HEK293 (cell line): ENCODE measurements at regions not wholly inside any gene's neighbourhood (a gene's known extent, or its start where the extent isn't known, plus 50 kb on each side); places are given as distances from the start of the nearest gene placed in this dataset.

ENCODE experiments used
- CTCF ChIA-PET: fragments of 350-600 bp; formaldehyde crosslinking; extraction: SDS; loops from one replicate; lab custom pipeline; 2021; ENCODE audit warnings: antibody characterized with exemption; lab: Yijun Ruan, JAX
- POLR2A ChIA-PET: fragments of 300-600 bp; formaldehyde crosslinking; extraction: SDS; loops from one replicate; lab custom pipeline; 2020; ENCODE audit warnings: antibody characterized with exemption, inconsistent platforms; lab: Yijun Ruan, JAX
- H3K27ac ChIP-seq: fragments of 200-500 bp; sonication (Bioruptor generic); 2 replicates; pipeline ENCODE4 v1.5.1; 2014; ENCODE audit warnings: low read depth, low read length, control low read depth, inconsistent platforms; ENCODE audit errors: extremely low read depth
- H3K36me3 ChIP-seq, 2 experiments: fragments of 200-500 bp in 1 of 2; sonication (Bioruptor generic) in 1 of 2; 1 replicate in 1 of 2; 2 replicates in 1 of 2; pipeline ENCODE4 v1.5.1; 2014 to 2017; ENCODE audit warnings: inconsistent platforms in 2 of 2, low read length in 2 of 2; ENCODE audit not compliant: control insufficient read depth in 2 of 2, insufficient read depth in 1 of 2
- H3K4me1 ChIP-seq: fragments of 200-500 bp; sonication (Bioruptor generic); 2 replicates; pipeline ENCODE4 v1.5.1; 2014; ENCODE audit warnings: mild to moderate bottlenecking, low read length, inconsistent platforms; ENCODE audit not compliant: control insufficient read depth, insufficient read depth
- H3K4me3 ChIP-seq: 2 replicates; pipeline ENCODE4 v1.5.1; 2011; ENCODE audit warnings: low read depth, mild to moderate bottlenecking, control low read depth, low read length, moderate library complexity
- H3K9me3 ChIP-seq: fragments of 200-500 bp; sonication (Bioruptor generic); 2 replicates; pipeline ENCODE4 v1.5.1; 2014; ENCODE audit warnings: low read depth, low read length, inconsistent platforms; ENCODE audit not compliant: control insufficient read depth, insufficient read depth
- EGR2 ChIP-seq: fragments of 450-650 bp; formaldehyde crosslinking; IDR thresholded peaks from 2 replicates; pipeline ENCODE4 v1.5.1; 2016; ENCODE audit warnings: low read depth, missing biosample characterization, missing genetic modification characterization
- GLI2 ChIP-seq: fragments of 450-650 bp; formaldehyde crosslinking; IDR thresholded peaks from 2 replicates; pipeline ENCODE4; 2017; ENCODE audit warnings: missing biosample characterization, missing genetic modification characterization, low read depth, borderline replicate concordance
- GLI4 ChIP-seq: fragments of 450-650 bp; formaldehyde crosslinking; IDR thresholded peaks from 2 replicates; pipeline ENCODE4 v1.5.1; 2016; ENCODE audit warnings: missing biosample characterization, missing genetic modification characterization
- GLIS2 ChIP-seq: fragments of 450-650 bp; formaldehyde crosslinking; IDR thresholded peaks from 2 replicates; pipeline ENCODE4 v1.5.1; 2016; ENCODE audit warnings: missing biosample characterization, missing genetic modification characterization
- HOXC10 ChIP-seq: sonication (generic); formaldehyde crosslinking; IDR thresholded peaks from 2 replicates; pipeline ENCODE4 v1.8.1; 2023; ENCODE audit warnings: mild to moderate bottlenecking, missing genetic modification reagents
- REPIN1 ChIP-seq: fragments of 450-650 bp; formaldehyde crosslinking; IDR thresholded peaks from 2 replicates; pipeline ENCODE4 v1.5.1; 2017; ENCODE audit warnings: missing biosample characterization, missing genetic modification characterization, low read depth
- WT1 ChIP-seq: fragments of 450-650 bp; formaldehyde crosslinking; IDR thresholded peaks from 2 replicates; pipeline ENCODE4 v1.5.1; 2016; ENCODE audit warnings: missing biosample characterization, missing genetic modification characterization
- ZBTB20 ChIP-seq: fragments of 450-650 bp; formaldehyde crosslinking; IDR thresholded peaks from 2 replicates; pipeline ENCODE4 v1.5.1; 2016; ENCODE audit warnings: missing biosample characterization, missing genetic modification characterization
- ZBTB7A ChIP-seq: fragments of 450-650 bp; formaldehyde crosslinking; IDR thresholded peaks from 2 replicates; pipeline ENCODE4 v1.5.1; 2016; ENCODE audit warnings: low read depth, missing biosample characterization, missing genetic modification characterization
- ZBTB8A ChIP-seq: fragments of 450-650 bp; formaldehyde crosslinking; IDR thresholded peaks from 2 replicates; pipeline ENCODE4 v1.5.1; 2016; ENCODE audit warnings: missing biosample characterization, missing genetic modification characterization
- ZNF138 ChIP-seq: fragments of 450-650 bp; formaldehyde crosslinking; IDR thresholded peaks from 2 replicates; pipeline ENCODE4 v1.5.1; 2016; ENCODE audit warnings: missing biosample characterization, missing genetic modification characterization, borderline replicate concordance
- ZNF140 ChIP-seq: fragments of 450-650 bp; formaldehyde crosslinking; IDR thresholded peaks from 2 replicates; pipeline ENCODE4 v1.5.1; 2016; ENCODE audit warnings: missing biosample characterization, missing genetic modification characterization
- ZNF211 ChIP-seq: fragments of 450-650 bp; formaldehyde crosslinking; IDR thresholded peaks from 2 replicates; pipeline ENCODE4 v1.5.1; 2016; ENCODE audit warnings: low read depth, missing biosample characterization, missing genetic modification characterization
- ZNF214 ChIP-seq: fragments of 450-650 bp; formaldehyde crosslinking; IDR thresholded peaks from 2 replicates; pipeline ENCODE4 v1.5.1; 2017; ENCODE audit warnings: missing biosample characterization, mild to moderate bottlenecking, missing genetic modification characterization, borderline replicate concordance
- ZNF324 ChIP-seq: fragments of 450-650 bp; formaldehyde crosslinking; IDR thresholded peaks from 2 replicates; pipeline ENCODE4 v1.5.1; 2016; ENCODE audit warnings: missing biosample characterization, missing genetic modification characterization
- ZNF510 ChIP-seq: fragments of 450-650 bp; formaldehyde crosslinking; IDR thresholded peaks from 2 replicates; pipeline ENCODE4 v1.5.1; 2018; ENCODE audit warnings: mild to moderate bottlenecking, missing genetic modification characterization, missing biosample characterization; ENCODE audit not compliant: insufficient replicate concordance
- ZNF544 ChIP-seq: fragments of 450-650 bp; formaldehyde crosslinking; IDR thresholded peaks from 2 replicates; pipeline ENCODE4 v1.5.0; 2017; ENCODE audit warnings: missing biosample characterization, missing genetic modification characterization
- ZNF624 ChIP-seq: fragments of 450-650 bp; formaldehyde crosslinking; IDR thresholded peaks from 2 replicates; pipeline ENCODE4 v1.5.1; 2017; ENCODE audit warnings: missing biosample characterization, missing genetic modification characterization
- ZNF76 ChIP-seq: fragments of 450-650 bp; formaldehyde crosslinking; IDR thresholded peaks from 2 replicates; pipeline ENCODE4; 2016; ENCODE audit warnings: low read depth, missing biosample characterization, missing genetic modification characterization, borderline replicate concordance
- ZNF777 ChIP-seq: fragments of 450-650 bp; formaldehyde crosslinking; IDR thresholded peaks from 2 replicates; pipeline ENCODE4 v1.5.1; 2017; ENCODE audit warnings: missing biosample characterization, missing genetic modification characterization, borderline replicate concordance
- ZNF792 ChIP-seq: fragments of 450-650 bp; formaldehyde crosslinking; IDR thresholded peaks from 2 replicates; pipeline ENCODE4 v1.5.1; 2016; ENCODE audit warnings: missing biosample characterization, missing genetic modification characterization
- ZNF830 ChIP-seq: fragments of 450-650 bp; IDR thresholded peaks from 2 replicates; pipeline ENCODE4 v1.5.0; 2018; ENCODE audit warnings: missing biosample characterization, missing genetic modification characterization, low read depth, mild to moderate bottlenecking, moderate library complexity
- TF ChIP-seq, protein P1 (sequence below): fragments of 450-650 bp; formaldehyde crosslinking; IDR thresholded peaks from 2 replicates; pipeline ENCODE4 v1.5.1; 2016; ENCODE audit warnings: missing biosample characterization, missing genetic modification characterization
- TF ChIP-seq, protein P2 (sequence below): fragments of 450-650 bp; IDR thresholded peaks from 2 replicates; pipeline ENCODE4 v1.5.1; 2018; ENCODE audit warnings: missing biosample characterization, mild to moderate bottlenecking, missing genetic modification characterization
- TF ChIP-seq, protein P3 (sequence below): fragments of 450-650 bp; formaldehyde crosslinking; IDR thresholded peaks from 2 replicates; pipeline ENCODE4 v1.5.1; 2016; ENCODE audit warnings: missing biosample characterization, missing genetic modification characterization
- TF ChIP-seq, protein P4 (sequence below): fragments of 450-650 bp; formaldehyde crosslinking; IDR thresholded peaks from 2 replicates; pipeline ENCODE4 v1.5.1; 2016; ENCODE audit warnings: missing biosample characterization, missing genetic modification characterization

DNA sequence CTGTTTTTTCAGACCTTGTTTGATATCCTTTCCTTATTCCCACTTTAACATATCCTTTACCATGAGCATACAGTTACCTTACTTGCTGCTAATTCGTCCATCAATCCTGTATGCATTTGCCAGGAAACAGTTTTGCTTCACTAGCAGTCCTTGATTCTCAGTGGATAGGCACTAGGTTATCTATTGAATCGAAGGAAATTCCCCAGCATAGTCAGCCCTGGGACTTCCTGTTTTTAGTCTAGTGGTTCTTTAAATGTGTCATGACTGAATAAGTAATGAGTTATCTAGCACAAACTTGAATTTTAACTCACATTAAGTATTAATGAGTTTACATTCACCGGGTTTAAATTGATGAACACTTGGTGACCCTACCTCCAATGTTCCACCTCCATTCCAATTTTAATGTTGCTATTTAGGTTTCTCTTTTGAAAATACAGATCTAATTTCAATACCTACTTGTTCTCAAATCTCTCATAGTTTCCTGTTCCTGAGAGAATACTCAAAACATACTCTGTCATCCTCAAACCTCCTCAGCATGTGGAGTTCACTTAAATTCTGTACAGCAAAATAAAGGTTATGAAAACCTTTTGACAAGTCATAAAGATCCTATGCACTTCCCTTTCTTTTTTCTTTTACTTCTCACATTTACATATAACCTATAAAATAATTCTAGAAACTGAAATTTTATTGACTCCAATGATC lies 1375.1 kb upstream of the TENM4 start (continued):
- TF ChIP-seq ZNF76 (tag by site-specific recombination) = no peak
- no peak for TF ChIP-seq ZNF544 (tag by site-specific recombination)

DNA sequence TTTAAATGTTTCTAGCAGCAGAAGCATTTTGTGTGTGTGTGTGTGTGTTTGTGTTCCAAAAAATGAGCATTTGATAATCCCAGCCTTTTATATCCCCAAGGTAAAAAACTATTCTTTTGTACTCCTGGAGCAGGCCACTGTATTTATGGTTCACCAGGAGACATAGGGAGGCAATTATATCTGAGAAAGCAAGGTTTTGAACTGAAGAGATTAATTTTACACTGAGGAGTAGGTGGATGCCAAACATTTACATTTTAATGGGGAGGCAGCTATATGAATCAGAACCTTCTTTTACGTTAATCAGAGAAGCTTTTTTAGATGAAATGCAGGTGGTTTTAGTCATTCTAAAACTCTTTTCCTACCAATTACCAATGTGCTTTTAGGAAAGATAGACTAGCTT lies 1374.0 kb upstream of the TENM4 start:
- Histone ChIP-seq H3K4me1 (no peaks in the 10 kb centered on the region), H3K36me3 (no peaks in the 10 kb centered on the region), H3K4me3 (no peak overlapping the region), H3K9me3 (no peaks in the 10 kb centered on the region), H3K27ac (no peak overlapping the region)
- ChIA-PET POLR2A (no interaction called here), CTCF (no interaction called here)
- TF ChIP-seq GLI2 (tag by site-specific recombination) (no peak), ZNF624 (no peak), ZNF792 (tag by site-specific recombination) (no peak), ZNF324 (no peak), ZNF777 (tag by site-specific recombination) (no peak), WT1 (tag by site-specific recombination) (no peak), ZNF830 (tag by site-specific recombination) (no peak)
- TF ChIP-seq, protein P1, sequence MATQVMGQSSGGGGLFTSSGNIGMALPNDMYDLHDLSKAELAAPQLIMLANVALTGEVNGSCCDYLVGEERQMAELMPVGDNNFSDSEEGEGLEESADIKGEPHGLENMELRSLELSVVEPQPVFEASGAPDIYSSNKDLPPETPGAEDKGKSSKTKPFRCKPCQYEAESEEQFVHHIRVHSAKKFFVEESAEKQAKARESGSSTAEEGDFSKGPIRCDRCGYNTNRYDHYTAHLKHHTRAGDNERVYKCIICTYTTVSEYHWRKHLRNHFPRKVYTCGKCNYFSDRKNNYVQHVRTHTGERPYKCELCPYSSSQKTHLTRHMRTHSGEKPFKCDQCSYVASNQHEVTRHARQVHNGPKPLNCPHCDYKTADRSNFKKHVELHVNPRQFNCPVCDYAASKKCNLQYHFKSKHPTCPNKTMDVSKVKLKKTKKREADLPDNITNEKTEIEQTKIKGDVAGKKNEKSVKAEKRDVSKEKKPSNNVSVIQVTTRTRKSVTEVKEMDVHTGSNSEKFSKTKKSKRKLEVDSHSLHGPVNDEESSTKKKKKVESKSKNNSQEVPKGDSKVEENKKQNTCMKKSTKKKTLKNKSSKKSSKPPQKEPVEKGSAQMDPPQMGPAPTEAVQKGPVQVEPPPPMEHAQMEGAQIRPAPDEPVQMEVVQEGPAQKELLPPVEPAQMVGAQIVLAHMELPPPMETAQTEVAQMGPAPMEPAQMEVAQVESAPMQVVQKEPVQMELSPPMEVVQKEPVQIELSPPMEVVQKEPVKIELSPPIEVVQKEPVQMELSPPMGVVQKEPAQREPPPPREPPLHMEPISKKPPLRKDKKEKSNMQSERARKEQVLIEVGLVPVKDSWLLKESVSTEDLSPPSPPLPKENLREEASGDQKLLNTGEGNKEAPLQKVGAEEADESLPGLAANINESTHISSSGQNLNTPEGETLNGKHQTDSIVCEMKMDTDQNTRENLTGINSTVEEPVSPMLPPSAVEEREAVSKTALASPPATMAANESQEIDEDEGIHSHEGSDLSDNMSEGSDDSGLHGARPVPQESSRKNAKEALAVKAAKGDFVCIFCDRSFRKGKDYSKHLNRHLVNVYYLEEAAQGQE = no peak

DNA sequence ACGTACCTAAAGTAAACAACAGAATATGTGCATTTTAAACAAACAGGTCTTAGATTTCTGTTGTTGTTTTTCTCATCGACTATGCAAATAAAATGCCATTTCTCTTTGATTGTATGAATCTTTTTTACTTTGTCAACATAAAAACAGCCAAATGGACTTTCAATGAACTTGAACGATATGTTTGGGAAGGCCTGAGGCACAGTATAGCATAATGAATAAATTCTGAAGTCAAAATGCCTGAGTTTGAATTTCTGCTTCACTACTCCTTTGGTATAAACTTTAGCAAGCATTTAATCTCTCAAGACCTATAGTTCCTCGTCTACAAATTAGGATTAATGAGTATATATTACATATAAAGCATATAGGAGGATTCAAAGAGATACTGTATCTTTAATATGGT lies 1369.9 kb upstream of the TENM4 start:
- Histone ChIP-seq H3K4me3 (no peak overlapping the region), H3K9me3 (no peaks in the 10 kb centered on the region), H3K27ac (no peak overlapping the region), H3K4me1 (no peaks in the 10 kb centered on the region), H3K36me3 (no peaks in the 10 kb centered on the region)
- ChIA-PET POLR2A (no interaction called here), CTCF (no interaction called here)
- TF ChIP-seq, protein P2, sequence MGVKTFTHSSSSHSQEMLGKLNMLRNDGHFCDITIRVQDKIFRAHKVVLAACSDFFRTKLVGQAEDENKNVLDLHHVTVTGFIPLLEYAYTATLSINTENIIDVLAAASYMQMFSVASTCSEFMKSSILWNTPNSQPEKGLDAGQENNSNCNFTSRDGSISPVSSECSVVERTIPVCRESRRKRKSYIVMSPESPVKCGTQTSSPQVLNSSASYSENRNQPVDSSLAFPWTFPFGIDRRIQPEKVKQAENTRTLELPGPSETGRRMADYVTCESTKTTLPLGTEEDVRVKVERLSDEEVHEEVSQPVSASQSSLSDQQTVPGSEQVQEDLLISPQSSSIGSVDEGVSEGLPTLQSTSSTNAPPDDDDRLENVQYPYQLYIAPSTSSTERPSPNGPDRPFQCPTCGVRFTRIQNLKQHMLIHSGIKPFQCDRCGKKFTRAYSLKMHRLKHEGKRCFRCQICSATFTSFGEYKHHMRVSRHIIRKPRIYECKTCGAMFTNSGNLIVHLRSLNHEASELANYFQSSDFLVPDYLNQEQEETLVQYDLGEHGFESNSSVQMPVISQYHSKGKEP (tag by site-specific recombination) = no peak
- TF ChIP-seq ZBTB8A (tag by site-specific recombination) (no peak), ZNF510 (tag by site-specific recombination) (no peak), HOXC10 (no peak), ZBTB20 (tag by site-specific recombination) (no peak), ZNF211 (no peak), EGR2 (tag by site-specific recombination) (no peak), REPIN1 (tag by site-specific recombination) (no peak), ZBTB7A (no peak), GLIS2 (no peak), ZNF214 (tag by site-specific recombination) (no peak), ZNF138 (tag by site-specific recombination) (no peak), ZNF140 (tag by site-specific recombination) (no peak), GLI4 (tag by site-specific recombination) (no peak)
- TF ChIP-seq, protein P3, sequence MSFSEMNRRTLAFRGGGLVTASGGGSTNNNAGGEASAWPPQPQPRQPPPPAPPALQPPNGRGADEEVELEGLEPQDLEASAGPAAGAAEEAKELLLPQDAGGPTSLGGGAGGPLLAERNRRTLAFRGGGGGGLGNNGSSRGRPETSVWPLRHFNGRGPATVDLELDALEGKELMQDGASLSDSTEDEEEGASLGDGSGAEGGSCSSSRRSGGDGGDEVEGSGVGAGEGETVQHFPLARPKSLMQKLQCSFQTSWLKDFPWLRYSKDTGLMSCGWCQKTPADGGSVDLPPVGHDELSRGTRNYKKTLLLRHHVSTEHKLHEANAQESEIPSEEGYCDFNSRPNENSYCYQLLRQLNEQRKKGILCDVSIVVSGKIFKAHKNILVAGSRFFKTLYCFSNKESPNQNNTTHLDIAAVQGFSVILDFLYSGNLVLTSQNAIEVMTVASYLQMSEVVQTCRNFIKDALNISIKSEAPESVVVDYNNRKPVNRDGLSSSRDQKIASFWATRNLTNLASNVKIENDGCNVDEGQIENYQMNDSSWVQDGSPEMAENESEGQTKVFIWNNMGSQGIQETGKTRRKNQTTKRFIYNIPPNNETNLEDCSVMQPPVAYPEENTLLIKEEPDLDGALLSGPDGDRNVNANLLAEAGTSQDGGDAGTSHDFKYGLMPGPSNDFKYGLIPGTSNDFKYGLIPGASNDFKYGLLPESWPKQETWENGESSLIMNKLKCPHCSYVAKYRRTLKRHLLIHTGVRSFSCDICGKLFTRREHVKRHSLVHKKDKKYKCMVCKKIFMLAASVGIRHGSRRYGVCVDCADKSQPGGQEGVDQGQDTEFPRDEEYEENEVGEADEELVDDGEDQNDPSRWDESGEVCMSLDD (tag by site-specific recombination) = no peak
- TF ChIP-seq, protein P4, sequence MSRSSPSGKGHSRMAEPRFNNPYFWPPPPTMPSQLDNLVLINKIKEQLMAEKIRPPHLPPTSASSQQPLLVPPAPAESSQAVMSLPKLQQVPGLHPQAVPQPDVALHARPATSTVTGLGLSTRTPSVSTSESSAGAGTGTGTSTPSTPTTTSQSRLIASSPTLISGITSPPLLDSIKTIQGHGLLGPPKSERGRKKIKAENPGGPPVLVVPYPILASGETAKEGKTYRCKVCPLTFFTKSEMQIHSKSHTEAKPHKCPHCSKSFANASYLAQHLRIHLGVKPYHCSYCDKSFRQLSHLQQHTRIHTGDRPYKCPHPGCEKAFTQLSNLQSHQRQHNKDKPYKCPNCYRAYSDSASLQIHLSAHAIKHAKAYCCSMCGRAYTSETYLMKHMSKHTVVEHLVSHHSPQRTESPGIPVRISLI (tag by site-specific recombination) = no peak
